ENCODE measurements at regions not wholly inside any gene's neighbourhood (a gene's known extent, or its start where the extent isn't known, plus 50 kb on each side); places are given as distances from the start of the nearest gene placed in this dataset.

DNA sequence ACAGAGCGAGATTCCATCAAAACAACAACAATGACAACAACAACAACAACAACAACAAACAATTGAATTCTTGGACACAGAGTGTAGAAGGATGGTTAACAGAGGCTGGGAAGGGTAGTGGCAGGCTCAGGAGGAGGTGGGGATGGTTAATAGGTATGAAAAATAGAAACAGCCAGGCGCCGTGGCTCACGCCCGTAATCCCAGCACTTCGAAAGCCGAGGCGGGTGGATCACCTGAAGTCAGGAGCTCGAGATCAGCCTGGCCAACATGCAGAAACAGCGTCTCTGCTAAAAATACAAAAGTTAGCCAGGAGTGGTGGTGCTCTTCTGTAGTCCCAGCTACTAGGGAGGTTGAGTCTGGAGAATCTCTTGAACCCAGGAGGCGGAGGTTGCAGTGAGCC is 122.9 kb upstream of the GRIA4 start:
- no peak for TF ChIP-seq POLR2A (IDR thresholded peaks at IDR 0.05; ENCODE audit: low read depth)
- TF ChIP-seq, protein P1, sequence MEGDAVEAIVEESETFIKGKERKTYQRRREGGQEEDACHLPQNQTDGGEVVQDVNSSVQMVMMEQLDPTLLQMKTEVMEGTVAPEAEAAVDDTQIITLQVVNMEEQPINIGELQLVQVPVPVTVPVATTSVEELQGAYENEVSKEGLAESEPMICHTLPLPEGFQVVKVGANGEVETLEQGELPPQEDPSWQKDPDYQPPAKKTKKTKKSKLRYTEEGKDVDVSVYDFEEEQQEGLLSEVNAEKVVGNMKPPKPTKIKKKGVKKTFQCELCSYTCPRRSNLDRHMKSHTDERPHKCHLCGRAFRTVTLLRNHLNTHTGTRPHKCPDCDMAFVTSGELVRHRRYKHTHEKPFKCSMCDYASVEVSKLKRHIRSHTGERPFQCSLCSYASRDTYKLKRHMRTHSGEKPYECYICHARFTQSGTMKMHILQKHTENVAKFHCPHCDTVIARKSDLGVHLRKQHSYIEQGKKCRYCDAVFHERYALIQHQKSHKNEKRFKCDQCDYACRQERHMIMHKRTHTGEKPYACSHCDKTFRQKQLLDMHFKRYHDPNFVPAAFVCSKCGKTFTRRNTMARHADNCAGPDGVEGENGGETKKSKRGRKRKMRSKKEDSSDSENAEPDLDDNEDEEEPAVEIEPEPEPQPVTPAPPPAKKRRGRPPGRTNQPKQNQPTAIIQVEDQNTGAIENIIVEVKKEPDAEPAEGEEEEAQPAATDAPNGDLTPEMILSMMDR (IDR thresholded peaks at IDR 0.05) = no peak

Data from esophagus muscularis mucosa (tissue), 3 donors.